ENCODE measurements at regions not wholly inside any gene's neighbourhood (a gene's known extent, or its start where the extent isn't known, plus 50 kb on each side); places are given as distances from the start of the nearest gene placed in this dataset.

- H3K27me3 ChIP-seq: no peaks in the 10 kb centered on the region
- H3K4me1 ChIP-seq: no peaks in the 10 kb centered on the region
- H3K36me3 ChIP-seq: no peaks in the 10 kb centered on the region
- intact Hi-C loops (cut with DNase I; ENCODE audit: low total_unique reads): no loop called here
- DNase-seq: no peak
- TF ChIP-seq CTCF (IDR thresholded peaks at IDR 0.05): no peak
- TF ChIP-seq POLR2A (IDR thresholded peaks at IDR 0.05): no peak
- H3K27ac ChIP-seq: peak overlapping the region in 1 of 2 donors; percentile 76
- no peaks in the 10 kb centered on the region for H3K9me3 ChIP-seq
- no peak overlapping the region for H3K4me3 ChIP-seq
These were observed 69.1 kb upstream of the XCR1 start for GRCh38 chr3:46096336-46096735.

GRCh38 chr3:46095307-46095706 lies 68.0 kb upstream of the XCR1 start:
- TF ChIP-seq CTCF (IDR thresholded peaks at IDR 0.05) (no peak), POLR2A (IDR thresholded peaks at IDR 0.05) (no peak)
- no peaks in the 10 kb centered on the region for H3K36me3 ChIP-seq
- no peak overlapping the region for H3K4me3 ChIP-seq
- H3K9me3 ChIP-seq: no peaks in the 10 kb centered on the region
- no peaks in the 10 kb centered on the region for H3K27me3 ChIP-seq
- H3K4me1 ChIP-seq: no peaks in the 10 kb centered on the region
- intact Hi-C loops (cut with DNase I; ENCODE audit: low total_unique reads): no loop called here
- no peak for DNase-seq
- no peak overlapping the region for H3K27ac ChIP-seq

GRCh38 chr3:46094506-46094905 lies 67.2 kb upstream of the XCR1 start:
- Histone ChIP-seq H3K36me3 (no peaks in the 10 kb centered on the region), H3K27me3 (no peaks in the 10 kb centered on the region), H3K9me3 (no peaks in the 10 kb centered on the region), H3K27ac (no peak overlapping the region), H3K4me3 (no peak overlapping the region), H3K4me1 (no peaks in the 10 kb centered on the region)
- DNase-seq: no peak
- intact Hi-C loops (cut with DNase I; ENCODE audit: low total_unique reads): no loop called here
- TF ChIP-seq POLR2A (IDR thresholded peaks at IDR 0.05): no peak
- TF ChIP-seq CTCF (IDR thresholded peaks at IDR 0.05): no peak

GRCh38 chr3:46093966-46094365 lies 66.7 kb upstream of the XCR1 start:
- no peaks in the 10 kb centered on the region for H3K27me3 ChIP-seq
- H3K27ac ChIP-seq: no peak overlapping the region
- H3K4me3 ChIP-seq: no peak overlapping the region
- H3K4me1 ChIP-seq: no peaks in the 10 kb centered on the region
- intact Hi-C loops (cut with DNase I; ENCODE audit: low total_unique reads): no loop called here
- TF ChIP-seq CTCF (IDR thresholded peaks at IDR 0.05) (no peak), POLR2A (IDR thresholded peaks at IDR 0.05) (no peak)
- H3K9me3 ChIP-seq: no peaks in the 10 kb centered on the region
- no peak for DNase-seq
- no peaks in the 10 kb centered on the region for H3K36me3 ChIP-seq

GRCh38 chr3:46093327-46093942 lies 66.2 kb upstream of the XCR1 start:
- Histone ChIP-seq H3K27ac (no peak overlapping the region), H3K4me1 (no peaks in the 10 kb centered on the region), H3K27me3 (no peaks in the 10 kb centered on the region), H3K36me3 (no peaks in the 10 kb centered on the region), H3K4me3 (no peak overlapping the region), H3K9me3 (no peaks in the 10 kb centered on the region)
- TF ChIP-seq POLR2A (IDR thresholded peaks at IDR 0.05) (no peak), CTCF (IDR thresholded peaks at IDR 0.05) (no peak)
- no peak for DNase-seq
- intact Hi-C loops (cut with DNase I; ENCODE audit: low total_unique reads): no loop called here

All from uterus (tissue), 3 donors.